Hepatic stellate cell (primary cell): ENCODE measurements at regions not wholly inside any gene's neighbourhood (a gene's known extent, or its start where the extent isn't known, plus 50 kb on each side); places are given as distances from the start of the nearest gene placed in this dataset.
A peak's percentile ranks its signal among the peaks of the same experiment; 100 is the strongest.

ENCODE experiments used
- DNase-seq: peaks from one replicate; pipeline ENCODE4 v3.0.0; 2011; ENCODE audit warnings: low spot score

GRCh38 chr6:148247386-148248063, 95.1 kb upstream of the SASH1 start:
- no peak for DNase-seq

GRCh38 chr6:148249160-148249559, 93.5 kb upstream of the SASH1 start:
- no peak for DNase-seq

- DNase-seq = no peak
These were observed 92.8 kb upstream of the SASH1 start for GRCh38 chr6:148249679-148250375.

GRCh38 chr6:148250975-148251685, 91.5 kb upstream of the SASH1 start:
- DNase-seq = no peak

GRCh38 chr6:148251891-148252290, 90.7 kb upstream of the SASH1 start:
- DNase-seq = no peak

GRCh38 chr6:148257810-148258209, 84.8 kb upstream of the SASH1 start:
- DNase-seq = no peak

- no peak for DNase-seq
These were observed 83.8 kb upstream of the SASH1 start for GRCh38 chr6:148258868-148259267.

GRCh38 chr6:148261470-148261869, 81.2 kb upstream of the SASH1 start:
- DNase-seq = no peak

GRCh38 chr6:148263010-148263409, 79.6 kb upstream of the SASH1 start:
- DNase-seq = no peak

GRCh38 chr6:148263961-148264360, 78.7 kb upstream of the SASH1 start:
- no peak for DNase-seq

GRCh38 chr6:148265054-148265453, 77.6 kb upstream of the SASH1 start:
- no peak for DNase-seq

- no peak for DNase-seq
These were observed 73.3 kb upstream of the SASH1 start for GRCh38 chr6:148269386-148269785.

- peak; percentile 81 for DNase-seq
These were observed 70.8 kb upstream of the SASH1 start for GRCh38 chr6:148271711-148272439.

- no peak for DNase-seq
These were observed 70.0 kb upstream of the SASH1 start for GRCh38 chr6:148272597-148272996.

- no peak for DNase-seq
These were observed 68.5 kb upstream of the SASH1 start for GRCh38 chr6:148273962-148274752.

- DNase-seq = no peak
These were observed 67.8 kb upstream of the SASH1 start for GRCh38 chr6:148274809-148275208.

- DNase-seq = no peak
These were observed 57.4 kb upstream of the SASH1 start for GRCh38 chr6:148285205-148285604.

GRCh38 chr6:148286563-148286962, 56.1 kb upstream of the SASH1 start:
- DNase-seq = no peak

GRCh38 chr6:148287623-148288333, 54.9 kb upstream of the SASH1 start:
- DNase-seq = no peak

GRCh38 chr6:148288541-148288940, 54.1 kb upstream of the SASH1 start:
- no peak for DNase-seq

- DNase-seq = no peak
These were observed 53.5 kb upstream of the SASH1 start for GRCh38 chr6:148289153-148289552.
